ENCODE measurements at regions not wholly inside any gene's neighbourhood (a gene's known extent, or its start where the extent isn't known, plus 50 kb on each side); places are given as distances from the start of the nearest gene placed in this dataset.

DNA sequence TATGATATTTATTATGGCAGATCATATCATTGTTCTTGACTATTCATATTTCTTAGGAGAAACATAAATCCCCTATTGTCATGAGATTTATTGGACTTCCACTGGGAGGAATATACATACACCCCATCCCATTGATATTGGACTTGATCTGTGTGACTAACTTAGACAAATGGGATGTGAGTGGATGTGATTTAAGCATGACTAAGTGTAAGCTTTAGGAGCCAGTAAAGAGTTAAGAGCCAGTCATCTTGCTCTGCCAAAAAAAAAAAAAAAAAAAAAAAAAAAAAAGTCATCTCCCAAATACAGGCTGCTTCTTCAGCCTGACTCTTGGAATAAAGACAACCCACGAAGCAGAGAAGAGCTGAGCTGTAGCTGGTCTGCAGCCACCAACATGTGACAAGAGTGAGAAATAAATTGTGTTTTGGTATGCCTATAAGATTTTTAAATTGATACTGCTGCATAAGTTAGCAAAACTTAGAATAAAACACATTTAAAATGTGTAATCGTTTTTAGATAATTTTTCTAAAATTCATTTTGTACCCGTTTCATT lies 595.0 kb upstream of the LRRC4C start:
- no peak for DNase-seq

DNA sequence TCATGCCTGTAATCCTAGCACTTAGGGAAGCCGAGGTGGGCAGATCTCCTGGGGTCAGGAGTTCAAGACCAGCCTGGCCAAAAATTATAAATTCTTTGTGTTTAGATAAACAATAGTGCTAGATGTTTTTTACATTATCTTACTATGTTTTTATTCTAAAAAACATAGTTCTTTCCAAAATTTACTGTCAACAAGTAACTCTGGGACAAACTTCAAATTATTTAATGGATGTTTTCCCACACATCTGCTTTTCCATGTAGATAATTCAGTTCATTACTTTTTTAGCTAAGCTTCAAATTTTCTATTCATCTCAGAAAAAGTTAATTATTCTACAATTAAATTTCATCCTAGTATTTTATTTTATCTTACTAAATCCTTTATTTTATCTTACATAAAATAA lies 596.2 kb upstream of the LRRC4C start:
- no peak for DNase-seq

DNA sequence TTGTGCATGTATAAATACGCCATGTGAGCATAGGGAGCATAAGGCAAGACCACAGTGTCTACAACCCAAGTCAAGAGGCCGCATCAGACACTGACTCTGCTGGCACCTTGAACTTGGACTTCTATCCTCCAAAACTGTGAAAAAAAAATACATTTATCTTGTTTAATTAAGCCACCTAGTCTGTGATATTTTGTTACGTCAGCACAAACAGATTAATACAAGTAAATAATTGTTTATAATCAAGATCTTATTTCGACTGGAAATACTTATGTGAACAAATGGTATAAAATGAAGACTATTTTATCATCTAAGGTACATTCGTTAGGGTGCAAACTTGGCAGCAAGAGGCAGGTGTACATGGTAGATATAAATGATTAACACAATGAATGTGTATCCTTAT lies 599.3 kb upstream of the LRRC4C start:
- DNase-seq, result no peak

DNA sequence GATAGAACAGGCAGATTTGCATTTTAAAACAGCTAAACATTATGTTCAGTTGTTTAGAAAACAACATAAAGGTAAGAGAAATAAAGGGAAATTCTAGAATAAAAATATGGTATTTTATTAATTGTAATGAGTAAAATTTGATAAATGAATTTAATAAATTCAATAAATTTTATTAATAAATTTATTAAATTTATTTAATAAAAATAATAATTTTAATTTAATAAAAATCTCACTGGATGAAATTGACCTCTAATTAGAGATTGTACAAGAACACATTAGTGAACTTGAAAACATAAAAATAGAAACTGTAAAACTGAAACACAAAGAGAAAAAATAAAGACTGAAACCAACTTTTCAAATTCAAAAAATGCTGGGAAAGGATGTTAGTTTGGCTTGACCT lies 605.7 kb upstream of the LRRC4C start:
- DNase-seq, result no peak

DNA sequence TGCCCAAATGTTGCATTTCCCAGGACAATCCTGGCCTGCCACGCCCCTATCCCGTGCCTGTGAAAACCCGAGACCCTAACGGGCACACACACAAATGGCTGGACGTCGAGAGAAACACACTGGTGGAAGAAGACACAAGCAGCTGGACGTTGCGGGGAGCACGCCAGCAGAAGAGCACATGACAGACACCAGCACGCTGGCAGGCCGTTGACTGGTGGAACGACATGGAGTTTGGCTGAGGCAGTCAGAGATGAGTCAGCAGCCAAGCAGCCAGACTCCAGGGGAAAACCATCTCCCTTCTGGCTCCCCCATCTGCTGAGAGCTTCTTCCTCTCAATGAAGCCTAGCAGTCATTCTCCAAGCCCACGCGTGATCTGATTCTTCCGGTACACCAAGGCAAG lies 606.7 kb upstream of the LRRC4C start:
- no peak for DNase-seq

DNA sequence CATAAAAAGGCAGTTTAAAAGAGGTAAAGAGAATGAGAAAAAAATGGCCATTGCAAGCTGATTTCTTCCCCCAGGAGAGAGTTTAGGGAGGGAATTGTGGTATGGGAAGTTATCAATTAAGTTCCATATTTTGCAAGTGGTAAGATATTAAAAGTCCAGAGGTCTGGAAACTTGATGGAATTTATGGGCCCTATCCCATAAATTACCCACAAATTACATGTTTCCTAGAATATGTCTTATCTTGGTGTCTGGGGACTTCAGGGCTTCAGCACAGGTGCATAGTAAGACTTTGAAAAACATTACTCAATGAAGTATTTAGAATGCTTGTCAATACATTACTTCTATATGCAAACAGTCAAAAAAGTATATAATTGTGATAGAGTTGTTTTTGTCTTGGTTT lies 614.9 kb upstream of the LRRC4C start:
- no peak for DNase-seq

DNA sequence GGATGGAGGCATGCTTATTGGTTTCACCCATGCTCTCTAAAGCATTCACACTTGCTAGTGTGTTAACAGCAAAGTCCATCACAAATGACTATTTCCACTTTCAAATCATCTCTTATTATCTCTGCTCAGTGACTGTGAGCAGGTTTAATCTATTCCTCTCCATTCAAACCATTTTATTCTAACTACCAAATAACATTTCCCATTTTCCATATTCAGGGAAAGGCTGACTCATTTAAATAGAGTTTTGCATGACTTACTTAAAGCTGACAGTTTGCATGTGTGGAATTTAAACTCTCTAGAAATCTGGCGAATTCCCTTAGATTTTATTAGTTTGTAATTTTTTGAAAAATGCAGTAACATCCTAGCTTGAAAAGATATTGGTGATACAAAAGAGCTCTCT lies 615.7 kb upstream of the LRRC4C start:
- no peak for DNase-seq

DNA sequence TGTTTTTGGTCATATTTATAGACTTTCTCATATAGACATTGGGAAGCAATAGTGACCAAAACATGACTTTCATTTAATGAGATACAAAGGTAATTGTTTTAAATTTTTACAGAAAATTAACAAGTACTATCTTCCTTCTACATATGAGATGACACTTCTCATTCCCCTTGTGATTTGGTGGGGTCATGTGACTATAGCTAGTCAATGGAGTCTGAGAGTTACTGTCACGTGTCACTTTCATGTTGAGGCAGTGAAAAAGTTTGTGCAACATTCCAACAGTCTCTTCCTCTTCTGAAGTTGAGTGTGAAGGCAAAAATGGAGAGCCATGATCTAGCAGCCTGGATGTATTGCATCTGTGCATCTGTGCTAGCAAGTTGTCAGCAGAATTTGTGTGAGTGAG lies 618.3 kb upstream of the LRRC4C start:
- no peak for DNase-seq

DNA sequence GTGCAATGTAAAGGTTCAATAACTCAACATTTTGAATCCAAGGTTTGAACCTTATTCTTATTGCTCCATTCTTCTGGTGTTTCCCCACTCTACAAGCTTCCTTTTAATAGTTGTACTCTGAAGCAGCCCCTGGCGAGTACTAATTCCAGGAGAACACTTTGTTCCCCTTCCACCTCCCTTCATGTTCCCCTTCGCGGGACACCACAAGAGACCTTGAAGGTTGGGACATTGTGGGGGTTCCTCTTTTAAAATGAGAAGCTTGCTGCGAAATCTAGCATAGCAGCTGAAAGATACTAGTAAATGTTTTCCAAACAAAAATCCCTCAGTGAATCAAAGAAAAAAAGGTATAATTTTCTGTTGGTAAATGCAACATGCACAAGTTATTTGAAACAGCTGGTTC lies 626.3 kb upstream of the LRRC4C start:
- no peak for DNase-seq

DNA sequence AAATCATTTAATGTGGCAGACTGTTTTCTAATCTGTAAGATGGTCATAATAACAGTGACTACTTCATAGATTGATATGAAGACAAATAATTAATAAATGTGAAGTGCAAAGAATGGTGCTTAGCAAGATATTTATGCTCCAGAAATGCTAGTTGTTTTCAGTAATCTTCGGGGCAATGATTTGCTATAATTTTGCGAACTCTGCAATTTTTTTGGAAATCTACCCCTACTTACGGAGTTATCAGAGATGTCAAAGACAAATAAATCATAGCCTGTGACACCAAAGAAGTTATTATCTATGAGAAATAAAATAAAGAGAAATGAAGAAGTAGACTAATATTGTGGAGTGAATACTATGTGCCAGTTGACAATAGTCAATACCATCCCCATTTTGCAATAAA lies 634.1 kb upstream of the LRRC4C start:
- no peak for DNase-seq

DNA sequence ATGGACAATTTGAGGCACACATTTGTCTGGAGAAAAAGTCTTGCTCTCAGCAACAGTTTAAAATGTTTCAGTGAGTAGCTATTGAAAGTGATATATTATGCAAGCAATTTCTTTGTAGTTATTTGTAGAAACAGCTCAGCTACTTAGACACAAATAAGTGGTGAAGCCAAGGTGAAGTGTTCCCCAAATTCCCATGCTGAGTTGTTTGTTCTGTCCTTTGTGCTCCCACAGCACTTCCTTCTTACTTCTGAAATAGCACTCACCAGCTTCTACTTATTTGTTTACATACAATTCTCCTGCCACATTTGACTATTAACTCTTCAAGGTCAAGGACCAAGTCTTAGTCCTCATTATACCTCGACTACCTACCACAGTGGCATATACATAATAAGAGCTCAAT lies 638.6 kb upstream of the LRRC4C start:
- no peak for DNase-seq

DNA sequence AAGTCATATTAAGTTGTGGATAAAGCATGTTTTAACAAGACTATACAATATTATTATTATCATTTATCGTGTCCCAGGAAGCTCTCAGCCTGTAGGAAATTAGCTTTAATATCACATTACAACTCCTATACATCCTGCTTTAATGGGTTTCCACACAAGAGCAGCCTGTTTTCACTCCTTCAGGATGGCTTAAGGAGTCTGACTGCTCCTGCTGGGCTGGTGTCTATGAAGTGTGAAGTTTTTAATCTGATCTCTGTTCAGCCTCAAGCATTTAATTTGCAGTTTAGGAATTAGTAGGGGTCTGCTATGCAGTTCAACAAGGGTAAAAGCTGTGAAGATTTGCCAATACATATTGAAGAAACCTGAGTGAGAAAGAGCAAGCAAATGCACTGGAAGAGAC lies 653.4 kb upstream of the LRRC4C start:
- DNase-seq, result no peak

DNA sequence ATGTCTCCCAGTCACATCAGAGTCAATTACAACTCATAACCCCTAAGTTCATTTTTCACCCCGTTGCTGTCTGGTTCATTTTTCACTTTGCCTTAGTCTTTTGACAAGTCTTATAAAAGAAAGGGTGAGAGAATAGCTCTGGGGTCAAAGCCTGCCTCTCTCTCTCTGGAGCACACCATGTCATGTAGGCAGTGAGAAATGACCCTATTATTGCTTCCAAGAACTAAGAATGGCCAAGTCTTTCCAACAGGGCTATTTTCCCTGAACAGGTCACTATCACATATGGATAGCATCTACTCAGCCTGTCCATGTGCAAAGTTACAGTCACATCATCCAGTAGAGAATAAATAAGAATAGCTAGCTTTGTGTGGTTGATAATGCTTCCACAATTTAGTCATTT lies 655.5 kb upstream of the LRRC4C start:
- no peak for DNase-seq

DNA sequence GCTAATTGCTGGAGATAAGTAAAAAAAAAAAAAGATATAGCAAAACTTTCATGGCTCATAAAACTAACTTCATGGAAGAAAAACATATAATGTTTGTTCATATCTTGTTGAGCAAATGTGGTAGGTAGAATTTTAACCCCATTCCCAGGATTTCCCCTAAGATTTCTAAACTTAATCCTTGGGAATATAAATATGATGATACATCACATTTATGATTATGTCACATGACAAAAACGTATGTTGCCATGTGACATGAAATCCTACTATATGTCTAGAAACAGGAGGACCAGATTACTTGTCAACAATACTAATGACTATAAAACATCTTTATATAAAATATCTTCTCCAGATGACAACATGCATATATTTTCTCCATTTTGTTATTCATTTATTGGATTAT lies 679.0 kb upstream of the LRRC4C start:
- no peak for DNase-seq

DNA sequence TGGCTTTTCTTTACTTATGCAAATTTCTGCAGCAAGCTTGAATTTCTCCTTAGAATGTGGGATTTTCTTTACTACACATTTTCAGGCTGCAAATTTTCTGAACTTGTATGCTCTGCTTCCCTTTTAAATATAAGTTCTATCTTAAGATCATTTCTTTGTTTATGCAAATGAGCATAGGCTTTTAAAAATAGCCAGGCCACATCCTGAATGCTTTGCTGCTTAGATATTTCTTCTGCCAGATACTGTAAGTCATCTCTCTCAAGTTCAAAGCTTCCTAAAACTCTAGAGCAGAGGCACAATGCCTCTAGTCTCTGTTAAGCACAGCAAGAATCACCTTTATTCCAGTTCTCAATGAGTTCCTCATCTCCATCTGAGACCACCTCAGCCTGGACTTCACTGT lies 685.9 kb upstream of the LRRC4C start:
- DNase-seq, result no peak

DNA sequence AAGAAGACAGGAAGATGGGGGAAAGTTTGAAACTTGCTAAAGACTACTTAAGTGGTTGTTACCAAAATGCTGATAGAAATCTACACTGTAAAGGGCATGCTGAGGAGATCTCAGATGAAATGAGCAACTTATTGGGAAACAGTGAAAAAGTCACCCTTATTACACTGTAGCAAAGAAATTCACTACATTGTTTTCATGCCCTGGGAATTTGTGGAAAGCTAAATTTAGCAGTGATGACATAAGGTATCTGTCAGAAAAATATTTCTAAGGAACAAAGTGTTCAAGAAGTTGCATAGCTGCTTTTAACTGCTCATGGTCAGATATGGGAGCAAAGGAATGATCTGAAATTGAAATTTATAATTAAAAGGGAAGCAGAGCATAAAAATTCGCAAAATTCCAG lies 702.4 kb upstream of the LRRC4C start:
- DNase-seq, result no peak

DNA sequence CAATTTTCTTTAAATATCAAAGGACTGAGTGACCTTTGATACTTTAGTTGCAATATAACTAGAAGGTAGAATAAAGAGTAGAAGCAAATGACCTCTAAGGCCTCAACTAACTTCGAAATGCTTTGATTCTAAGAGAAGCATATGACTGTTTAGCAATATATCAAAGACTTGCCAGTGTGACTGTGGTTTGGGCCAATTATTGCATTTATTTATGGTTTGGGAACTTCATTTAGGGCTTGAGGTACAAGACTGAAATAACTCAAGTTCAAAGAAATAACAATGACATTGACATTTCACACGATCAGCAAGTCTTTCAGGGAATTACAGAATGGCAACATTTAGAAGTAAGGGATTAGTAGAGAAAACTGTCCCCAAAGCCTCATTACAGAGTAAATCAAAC lies 709.7 kb upstream of the LRRC4C start:
- DNase-seq, result no peak

DNA sequence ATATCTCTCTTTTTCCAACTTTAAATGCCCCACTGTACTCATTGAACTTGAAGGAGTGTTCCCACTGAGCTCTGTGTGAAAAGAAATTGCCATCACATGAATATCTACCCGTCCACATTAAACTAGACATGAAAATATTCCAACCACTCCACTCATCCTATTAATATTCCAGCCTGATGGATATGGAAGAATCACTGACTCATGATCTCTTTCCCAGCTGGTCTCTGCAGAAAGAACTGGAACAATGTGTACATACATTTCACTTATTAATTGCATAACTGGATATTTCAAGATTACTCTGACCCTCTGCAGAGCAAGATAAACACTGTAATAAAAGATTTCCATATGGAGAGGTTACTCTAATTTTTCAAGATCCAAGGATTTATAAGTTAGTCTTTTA lies 711.1 kb upstream of the LRRC4C start:
- DNase-seq, result no peak

DNA sequence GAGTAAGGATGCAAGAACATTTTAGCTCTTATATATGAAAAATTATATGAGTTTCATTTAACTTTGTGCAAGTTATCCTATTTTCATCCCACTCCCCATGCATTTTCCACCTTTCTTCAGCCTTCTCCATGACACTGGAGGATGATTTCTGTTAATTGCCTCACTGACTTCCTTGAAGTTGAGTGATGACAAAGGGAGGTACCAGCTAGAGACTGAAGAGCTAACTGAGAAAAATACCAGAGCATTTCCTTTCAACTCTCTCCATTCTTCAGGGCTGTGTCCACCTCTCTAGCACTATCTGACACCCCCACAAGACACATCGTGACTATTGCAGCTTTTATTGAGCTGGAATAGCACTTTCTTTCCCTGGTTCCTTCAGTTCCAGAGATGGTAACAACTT lies 711.6 kb upstream of the LRRC4C start:
- no peak for DNase-seq

DNA sequence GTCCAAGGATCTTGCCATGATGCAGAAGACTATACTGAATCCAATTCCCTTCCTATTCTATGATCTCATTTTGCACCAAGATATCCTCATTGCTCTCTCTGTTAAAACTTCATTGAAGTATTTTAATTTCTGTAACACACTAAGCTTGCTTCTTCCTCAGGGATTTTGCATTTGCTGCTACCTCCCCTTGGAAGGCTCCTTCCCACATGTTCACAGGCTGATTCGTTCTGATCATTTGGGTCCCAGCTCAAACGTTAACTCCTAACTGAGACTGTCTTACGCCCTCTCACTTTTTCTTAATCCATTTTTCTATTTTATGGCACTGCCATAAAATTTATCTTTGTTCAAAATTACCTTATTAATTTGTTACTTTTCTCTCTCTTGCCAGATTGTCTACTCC lies 713.0 kb upstream of the LRRC4C start:
- no peak for DNase-seq

DNA sequence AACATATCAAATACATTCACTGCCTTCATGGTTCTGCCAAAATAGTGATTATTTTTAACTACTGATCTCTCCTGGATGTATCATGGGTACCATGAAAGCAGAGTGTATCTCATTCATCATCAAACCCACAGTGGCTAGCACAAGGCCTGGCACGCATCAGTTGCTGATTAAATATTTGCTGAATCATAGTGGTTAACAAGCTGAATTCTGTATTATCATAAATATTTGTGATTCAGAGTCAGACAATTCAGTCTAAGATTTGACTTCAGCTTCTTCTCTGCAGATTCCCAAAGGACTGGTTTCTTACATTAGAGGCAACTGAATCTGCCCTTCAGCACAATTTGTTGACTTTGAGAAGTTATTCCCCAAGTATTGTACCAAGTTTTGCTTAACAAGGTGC lies 715.8 kb upstream of the LRRC4C start:
- DNase-seq, result no peak

DNA sequence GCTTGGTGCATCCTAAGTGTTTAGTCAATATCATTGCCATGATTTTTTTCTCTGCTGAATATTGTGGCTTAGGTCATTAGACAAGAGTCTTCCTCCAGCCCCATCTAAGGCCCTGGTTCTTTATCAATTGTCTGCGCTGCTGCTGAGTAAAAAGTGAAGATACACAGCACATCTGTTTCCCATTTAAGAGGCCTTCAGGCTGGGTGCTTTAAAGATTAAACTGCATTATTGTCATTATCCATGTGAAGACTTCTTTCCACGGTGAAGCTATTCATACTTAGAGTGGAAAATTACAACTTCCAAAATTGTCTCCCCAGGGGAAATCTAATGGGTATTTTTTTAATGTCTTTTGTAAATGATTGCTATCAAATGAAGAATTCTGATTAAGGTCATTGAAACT lies 719.8 kb upstream of the LRRC4C start:
- no peak for DNase-seq

DNA sequence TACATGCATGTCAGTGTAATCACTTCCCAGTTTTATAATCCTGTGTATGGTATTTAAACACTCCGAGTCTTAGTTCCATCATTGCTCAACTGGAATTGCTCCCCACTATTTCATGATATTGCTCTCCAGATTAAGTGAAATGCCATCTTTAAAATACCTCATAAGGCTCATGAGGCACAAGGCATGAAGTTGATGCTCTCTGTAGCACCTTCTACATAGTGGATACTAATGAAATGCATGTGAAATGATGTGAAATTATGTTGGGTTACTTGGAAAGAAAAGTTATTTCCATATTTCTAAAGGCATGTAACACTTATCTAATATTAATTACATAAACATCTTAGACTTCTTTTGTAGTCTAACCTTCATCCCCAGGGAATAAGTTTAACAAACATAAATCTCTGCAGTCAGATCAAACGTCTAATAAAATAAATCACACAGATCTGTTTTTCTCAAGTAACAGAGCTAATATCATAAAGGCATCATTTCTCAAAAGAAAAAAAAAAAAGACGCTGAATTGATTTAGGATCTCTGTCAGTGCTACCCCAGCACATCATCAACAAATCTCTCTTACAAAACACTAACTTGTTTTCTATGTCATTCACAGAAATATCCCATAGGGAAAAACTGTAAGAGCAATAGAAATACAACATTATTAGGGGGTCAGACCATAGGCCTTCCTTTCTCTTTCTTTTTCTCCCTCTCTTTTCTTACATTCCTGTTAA lies 736.0 kb upstream of the LRRC4C start:
- no peak for DNase-seq

DNA sequence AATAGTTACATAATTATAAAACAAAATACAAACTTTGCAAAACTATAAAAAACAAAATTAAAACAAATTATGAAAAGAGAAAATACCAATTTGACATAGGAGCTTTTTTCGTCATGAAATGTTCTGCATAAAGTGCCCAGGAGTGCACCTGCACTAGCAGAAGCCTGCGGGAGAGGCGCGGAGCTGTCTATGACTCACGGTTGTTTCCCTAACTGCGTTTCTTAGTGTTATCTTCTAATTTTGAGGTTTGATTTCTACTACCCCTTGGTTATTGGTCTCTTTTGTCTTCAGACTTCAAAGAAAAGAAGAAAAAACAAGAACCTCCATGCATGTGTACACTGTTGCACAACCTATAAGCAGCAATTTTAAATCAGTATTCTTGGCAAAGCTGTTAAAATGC lies 740.9 kb upstream of the LRRC4C start:
- no peak for DNase-seq

DNA sequence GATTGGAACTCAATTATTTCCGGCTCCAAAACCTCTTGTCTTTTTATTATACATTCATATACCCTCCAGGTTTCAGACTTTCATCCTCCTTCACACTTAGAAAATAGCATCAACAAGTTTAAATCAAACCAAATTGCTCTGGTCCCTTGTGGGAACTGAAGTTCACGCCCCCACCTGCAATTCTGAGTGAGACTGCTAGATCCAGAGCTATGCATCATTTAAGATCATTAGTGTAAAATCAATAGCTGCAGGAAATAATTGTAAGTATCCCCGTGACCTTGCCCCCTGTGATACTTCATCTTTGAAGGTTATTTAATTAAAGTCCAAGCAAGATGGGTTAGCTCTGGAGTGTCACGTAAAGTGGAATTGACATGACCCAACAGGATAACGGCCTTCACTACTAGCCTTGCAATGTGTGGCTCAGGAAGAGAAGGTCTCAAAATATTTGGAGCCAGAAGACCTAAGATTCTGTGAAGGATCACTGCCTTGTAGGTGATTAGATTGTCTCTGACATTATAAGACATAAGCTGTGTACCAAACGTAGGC lies 742.2 kb upstream of the LRRC4C start:
- no peak for DNase-seq
